GM18499 (cell line): ENCODE measurements at regions not wholly inside any gene's neighbourhood (a gene's known extent, or its start where the extent isn't known, plus 50 kb on each side); places are given as distances from the start of the nearest gene placed in this dataset.

Source experiments
- ATAC-seq: cut with Tn5 transposase; IDR thresholded peaks from one replicate; pipeline ENCODE4 v1.9.1; 2021; ENCODE audit warnings: moderate number of reproducible peaks; ENCODE audit not compliant: insufficient read depth, unreplicated experiment

GRCh38 chr11:111148953-111149352 is 96.6 kb upstream of the POU2AF2 start:
- ATAC-seq = no peak

GRCh38 chr11:111148121-111148520 is 97.4 kb upstream of the POU2AF2 start:
- ATAC-seq = no peak

DNA sequence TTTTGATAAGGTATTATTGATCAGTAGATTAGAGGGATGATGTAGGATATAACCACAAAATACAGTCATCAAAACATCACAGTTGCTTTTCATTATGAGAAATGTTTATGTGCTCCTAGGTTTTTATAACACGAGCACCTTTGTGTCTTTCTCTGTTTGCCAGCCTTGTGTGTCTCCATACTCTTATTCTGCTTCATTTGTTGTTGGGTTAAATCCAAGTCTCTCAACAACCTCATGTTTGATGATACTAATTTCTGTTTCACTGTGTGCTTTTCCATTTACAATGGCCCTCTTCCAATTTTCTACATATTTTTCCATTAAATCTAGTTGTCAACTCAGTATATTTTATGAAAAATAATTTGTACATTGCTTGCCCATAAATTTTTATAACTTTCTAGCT is 107.7 kb upstream of the POU2AF2 start:
- no peak for ATAC-seq

GRCh38 chr11:111135778-111136570 is 109.6 kb upstream of the POU2AF2 start:
- no peak for ATAC-seq

GRCh38 chr11:111135101-111135500 is 110.4 kb upstream of the POU2AF2 start:
- no peak for ATAC-seq

GRCh38 chr11:111128076-111128870 is 117.3 kb upstream of the POU2AF2 start:
- ATAC-seq = no peak

- no peak for ATAC-seq
Measured at GRCh38 chr11:111124724-111125123, 120.8 kb upstream of the POU2AF2 start.

GRCh38 chr11:111123463-111124398 is 121.8 kb upstream of the POU2AF2 start:
- no peak for ATAC-seq

- ATAC-seq = no peak
Measured at GRCh38 chr11:111120696-111121302, 124.7 kb upstream of the POU2AF2 start.

DNA sequence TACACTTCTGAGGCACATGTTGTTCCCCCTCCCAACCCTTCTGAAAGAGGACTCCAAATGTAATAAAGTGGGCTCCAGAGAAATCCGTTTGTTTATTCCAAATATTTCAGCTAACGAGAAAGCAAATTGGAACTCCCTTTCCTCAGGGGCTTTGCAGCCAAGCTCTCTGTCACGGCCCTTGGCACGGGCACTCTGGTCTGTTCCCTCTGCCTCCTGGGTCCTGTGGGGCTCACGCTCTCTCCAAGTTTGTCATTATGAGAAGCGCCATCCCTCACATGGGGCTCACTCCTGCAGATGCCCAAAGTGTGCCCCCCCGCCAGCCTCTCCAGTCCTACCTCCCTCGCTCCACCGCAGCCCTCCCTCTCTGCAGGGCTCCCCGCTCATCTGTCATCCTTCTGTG is 125.4 kb upstream of the POU2AF2 start:
- no peak for ATAC-seq

- ATAC-seq = no peak
Measured at GRCh38 chr11:111119751-111120150, 125.8 kb upstream of the POU2AF2 start.

- ATAC-seq = no peak
Measured at GRCh38 chr11:111115890-111116289, 129.6 kb upstream of the POU2AF2 start.

- no peak for ATAC-seq
Measured at GRCh38 chr11:111114091-111114490, 131.4 kb upstream of the POU2AF2 start.

DNA sequence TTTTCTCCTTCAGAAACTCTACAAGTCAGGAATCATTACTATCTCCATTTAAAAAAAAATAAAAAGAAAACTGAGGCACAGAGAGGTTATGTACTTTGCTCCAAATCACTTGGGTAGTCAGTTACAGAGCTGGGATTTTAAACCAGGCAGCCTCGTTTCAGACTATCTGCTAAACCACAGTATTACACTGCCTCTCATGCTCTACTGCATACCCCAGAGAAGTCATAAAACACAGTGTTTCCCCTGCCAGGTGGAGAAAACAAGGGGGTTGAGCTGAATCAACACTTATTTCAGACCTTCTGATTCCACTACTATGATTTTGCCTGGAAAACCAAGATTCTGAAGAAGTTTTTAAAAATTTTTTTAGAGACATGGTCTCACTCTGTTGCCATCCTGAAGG is 132.9 kb upstream of the POU2AF2 start:
- no peak for ATAC-seq

DNA sequence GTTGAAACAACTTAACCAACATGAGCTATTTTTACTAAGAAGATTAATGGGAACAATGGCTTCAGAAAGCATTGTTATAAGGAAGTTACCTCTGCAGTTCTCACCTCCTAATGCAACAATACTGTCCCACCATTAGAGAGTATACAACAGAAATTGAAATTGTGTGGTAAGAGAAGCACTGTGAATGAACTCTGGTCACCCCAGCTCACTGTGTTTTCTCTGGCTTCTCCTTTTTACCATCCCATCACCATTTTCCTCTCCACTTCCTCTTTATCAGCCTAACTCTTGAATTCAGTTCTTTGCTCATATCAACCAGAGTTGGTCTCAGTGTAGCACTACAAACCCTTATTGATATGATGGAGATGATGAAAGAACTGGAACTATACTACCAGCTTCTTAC is 138.0 kb upstream of the POU2AF2 start:
- ATAC-seq = no peak

GRCh38 chr11:111106641-111107040 is 138.9 kb upstream of the POU2AF2 start:
- ATAC-seq = no peak

- no peak for ATAC-seq
Measured at GRCh38 chr11:111105566-111105965, 140.0 kb upstream of the POU2AF2 start.

- ATAC-seq = no peak
Measured at GRCh38 chr11:111104185-111104584, 141.3 kb upstream of the POU2AF2 start.

- ATAC-seq = no peak
Measured at GRCh38 chr11:111101881-111102280, 143.6 kb upstream of the POU2AF2 start.

DNA sequence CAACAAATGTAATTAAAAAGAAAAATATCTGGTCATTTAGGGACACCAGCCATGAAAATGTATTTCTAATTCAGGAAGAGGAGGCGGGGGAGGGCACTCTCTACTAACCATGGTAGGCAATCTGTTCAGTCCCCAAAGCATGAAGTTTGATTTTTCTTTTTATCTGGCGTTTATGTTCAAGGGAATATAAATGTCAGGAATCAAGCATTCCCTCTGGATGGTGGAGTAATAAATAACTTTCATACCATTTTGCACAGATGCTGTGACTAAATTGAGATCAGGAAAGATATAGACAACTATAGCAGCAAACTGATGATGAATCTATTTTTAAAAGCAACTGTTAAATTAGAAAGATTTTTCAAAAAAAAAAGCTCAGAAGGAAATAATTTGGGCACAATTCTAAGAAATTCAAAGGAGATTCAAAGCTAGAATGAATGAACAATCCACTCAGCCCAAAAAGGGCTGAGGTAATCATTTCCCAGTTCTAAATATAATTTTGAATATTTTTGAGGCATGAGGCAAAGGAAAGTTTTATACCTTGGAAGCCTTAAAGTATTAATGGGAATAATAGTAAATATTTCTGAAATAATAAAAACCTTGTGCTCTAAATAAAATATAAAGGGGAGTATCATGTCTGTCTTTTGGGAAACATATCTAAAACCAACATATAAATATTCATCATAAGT is 146.4 kb upstream of the POU2AF2 start:
- no peak for ATAC-seq
